HG03066 (cell line): ENCODE measurements at regions not wholly inside any gene's neighbourhood (a gene's known extent, or its start where the extent isn't known, plus 50 kb on each side); places are given as distances from the start of the nearest gene placed in this dataset.

Experiments
- ATAC-seq: cut with Tn5 transposase; IDR thresholded peaks from one replicate; pipeline ENCODE4 v1.9.1; 2021; ENCODE audit warnings: low read depth; ENCODE audit not compliant: unreplicated experiment

- no peak for ATAC-seq
Measured at GRCh38 chr1:232223887-232224286, 406.0 kb downstream of the SIPA1L2 start.

GRCh38 chr1:232223183-232223708 is 406.7 kb downstream of the SIPA1L2 start:
- ATAC-seq, result no peak

- ATAC-seq, result no peak
Measured at GRCh38 chr1:232222614-232223013, 407.3 kb downstream of the SIPA1L2 start.

GRCh38 chr1:232221802-232222499 is 408.0 kb downstream of the SIPA1L2 start:
- ATAC-seq, result no peak

DNA sequence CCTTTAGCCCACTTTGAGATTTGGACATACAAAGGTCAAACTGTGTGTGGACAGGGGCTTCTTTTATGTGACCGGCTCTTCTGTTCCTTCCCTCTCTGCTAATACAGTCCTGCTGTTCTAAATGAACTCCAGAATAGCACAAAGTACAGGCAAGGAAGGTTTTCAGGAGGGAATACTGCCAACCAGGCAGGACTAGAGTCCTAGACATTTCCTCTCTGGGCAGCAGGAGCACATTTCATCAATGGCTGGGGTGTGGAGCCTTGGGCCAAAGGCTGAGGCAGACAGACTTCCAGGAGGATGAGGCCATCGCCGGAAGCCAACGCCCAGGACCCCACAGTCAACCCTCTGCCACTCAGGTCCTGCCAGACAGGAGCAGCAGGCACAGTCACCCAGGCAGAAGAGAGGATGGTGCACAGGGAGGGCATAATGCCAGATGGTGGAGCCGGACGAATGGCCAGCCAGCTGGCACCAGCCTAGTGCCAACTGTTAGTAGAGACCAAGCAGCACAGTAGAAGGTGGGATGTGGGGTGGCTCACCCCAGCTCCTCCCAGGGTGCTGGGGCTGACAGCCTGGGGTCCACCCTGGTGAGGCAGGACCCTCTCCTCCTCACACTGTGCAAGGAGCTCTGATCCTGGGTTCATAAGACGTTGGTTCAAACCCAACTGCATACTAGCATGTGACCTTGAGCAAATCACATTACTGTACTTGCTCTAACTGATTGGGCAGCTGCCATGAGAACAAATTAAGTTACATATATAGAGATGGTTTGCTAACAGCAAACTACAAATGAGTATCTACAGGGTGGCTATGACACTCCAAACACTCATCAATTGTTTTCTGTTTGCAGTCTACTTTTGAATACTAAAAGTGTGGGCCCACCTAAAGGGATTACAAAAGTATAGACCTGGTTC is 410.7 kb downstream of the SIPA1L2 start:
- no peak for ATAC-seq

- no peak for ATAC-seq
Measured at GRCh38 chr1:232213928-232214327, 416.0 kb downstream of the SIPA1L2 start.

GRCh38 chr1:232212253-232212652 is 417.7 kb downstream of the SIPA1L2 start:
- ATAC-seq, result no peak

DNA sequence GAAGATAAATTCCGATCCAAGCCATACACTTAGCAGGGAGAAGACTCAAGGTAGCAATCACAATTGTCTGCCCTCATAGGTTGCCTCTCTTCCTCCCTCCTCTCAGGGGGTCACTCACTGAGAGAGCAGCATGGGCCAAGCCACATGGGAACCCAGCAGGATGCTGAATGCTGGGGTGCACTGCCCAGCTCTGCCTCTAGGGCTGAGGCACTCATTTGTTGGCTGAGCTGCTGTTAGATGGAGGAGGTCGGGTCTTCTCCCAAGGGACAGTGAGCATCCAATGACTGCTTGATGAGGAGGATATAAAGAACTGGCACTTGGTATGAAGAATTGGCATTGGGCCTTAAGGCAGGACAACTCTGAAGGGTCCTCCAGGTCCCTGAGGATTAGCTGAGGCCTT is 418.8 kb downstream of the SIPA1L2 start:
- peak; percentile 60 for ATAC-seq

- ATAC-seq, result no peak
Measured at GRCh38 chr1:232209357-232209756, 420.6 kb downstream of the SIPA1L2 start.

GRCh38 chr1:232207073-232207866 is 422.7 kb downstream of the SIPA1L2 start:
- ATAC-seq, result no peak

GRCh38 chr1:232204269-232204668 is 425.7 kb downstream of the SIPA1L2 start:
- ATAC-seq, result no peak

DNA sequence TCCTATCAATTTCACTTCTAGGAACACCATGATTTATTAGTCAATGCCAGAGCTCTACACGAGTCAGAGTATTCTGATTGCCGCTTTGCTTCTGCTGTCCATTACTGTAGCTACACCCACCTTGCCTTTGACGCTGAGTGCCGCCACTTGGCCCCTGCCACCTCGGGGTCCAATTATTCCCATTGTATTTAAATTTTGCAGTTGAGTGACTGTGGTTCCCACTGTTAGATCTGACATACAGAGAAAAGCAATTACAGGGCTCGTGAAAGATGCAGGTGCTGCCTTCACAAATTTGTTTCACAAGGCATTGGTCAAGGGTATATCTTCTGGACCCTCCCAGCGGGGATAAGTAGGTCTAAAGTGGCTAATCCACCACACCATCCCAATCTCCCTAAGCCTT is 428.9 kb downstream of the SIPA1L2 start:
- ATAC-seq, result no peak

DNA sequence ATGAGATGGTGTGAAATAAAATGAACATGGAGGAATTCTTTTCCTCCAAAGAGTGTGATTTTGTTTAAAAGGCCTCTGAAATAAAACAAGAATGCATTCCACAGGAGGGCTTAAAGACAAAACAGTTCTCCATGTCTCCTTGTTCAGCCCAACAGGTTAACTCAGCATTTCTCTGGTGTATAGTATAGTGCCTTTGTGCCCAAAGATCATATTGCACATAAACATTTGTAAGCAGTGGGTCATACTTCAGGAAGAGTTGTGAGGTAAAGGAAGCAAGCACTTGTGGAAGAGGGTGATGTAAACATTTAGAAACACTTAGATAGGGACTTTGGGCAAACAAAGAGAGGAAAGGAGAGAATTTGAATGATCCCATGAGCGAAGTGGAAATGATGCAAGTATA is 433.9 kb downstream of the SIPA1L2 start:
- no peak for ATAC-seq

GRCh38 chr1:232194424-232194823 is 435.5 kb downstream of the SIPA1L2 start:
- no peak for ATAC-seq

DNA sequence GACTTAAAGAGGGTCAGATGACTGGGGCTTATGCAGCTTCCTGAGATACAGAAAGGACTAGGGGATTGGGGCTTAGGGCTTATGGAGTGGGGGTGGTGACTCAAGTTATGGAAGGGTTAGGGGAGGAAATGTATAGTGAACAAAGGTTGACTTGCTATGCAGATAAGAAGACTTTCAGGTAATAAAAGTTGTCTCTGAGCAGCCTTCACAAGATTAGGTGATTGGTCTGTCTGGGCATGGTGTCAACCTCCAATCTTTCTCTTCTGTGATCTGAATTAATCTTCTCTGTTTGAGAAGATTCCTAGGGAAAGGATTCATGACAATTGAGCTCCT is 436.5 kb downstream of the SIPA1L2 start:
- no peak for ATAC-seq

- no peak for ATAC-seq
Measured at GRCh38 chr1:232192781-232193450, 437.0 kb downstream of the SIPA1L2 start.

DNA sequence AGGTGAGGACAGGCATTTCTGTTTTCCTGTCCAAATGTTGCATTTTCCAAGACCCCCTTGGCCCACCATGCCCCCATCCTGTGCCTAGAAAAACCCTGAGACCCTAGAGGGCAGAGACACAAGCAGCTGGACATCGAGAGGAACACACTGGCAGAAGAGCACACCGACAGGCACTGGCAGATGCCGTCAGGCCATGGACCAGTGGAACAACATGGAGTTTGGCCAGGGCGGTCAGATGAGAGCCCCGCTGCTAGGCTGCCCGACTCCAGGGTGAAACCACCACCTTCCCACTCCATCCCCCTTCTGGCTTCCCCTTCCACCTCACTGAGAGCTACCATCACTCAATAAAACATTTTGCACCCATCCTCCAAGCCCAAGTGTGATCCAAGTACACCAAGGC is 438.4 kb downstream of the SIPA1L2 start:
- no peak for ATAC-seq

GRCh38 chr1:232188318-232188717 is 441.6 kb downstream of the SIPA1L2 start:
- no peak for ATAC-seq

DNA sequence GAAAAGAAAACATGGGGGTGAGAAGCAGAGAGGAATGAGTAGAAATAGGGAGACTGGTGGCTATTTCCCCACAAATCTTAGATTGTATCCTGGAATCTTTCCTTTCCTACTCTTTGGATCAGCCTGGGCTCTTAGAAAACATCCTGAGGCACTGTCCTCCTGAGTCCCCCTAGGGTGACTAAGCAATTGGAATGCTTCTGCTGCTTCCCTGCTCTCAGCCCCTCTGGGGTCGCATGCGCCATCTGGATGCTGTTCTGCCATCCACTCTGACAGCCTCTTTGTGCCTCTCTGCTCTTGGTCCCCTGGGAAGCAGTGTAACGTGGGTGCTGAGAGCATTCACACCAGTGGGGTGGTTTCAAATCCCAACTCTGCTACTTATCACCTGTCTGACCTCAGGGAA is 443.0 kb downstream of the SIPA1L2 start:
- no peak for ATAC-seq
